ENCODE measurements at regions not wholly inside any gene's neighbourhood (a gene's known extent, or its start where the extent isn't known, plus 50 kb on each side); places are given as distances from the start of the nearest gene placed in this dataset.
"Not testable (repeated sequence)": the region's sequence is repeated elsewhere in the genome, so short reads cannot be mapped to it uniquely, and the experiment has no call there.

- Histone ChIP-seq H3K36me3 (no peaks in the 10 kb centered on the region), H3K4me3 (no peak overlapping the region), H3K27ac (no peak overlapping the region), H3K27me3 (no peaks in the 10 kb centered on the region), H3K4me1 (no peaks in the 10 kb centered on the region), H3K9me3 (no peaks in the 10 kb centered on the region)
- no peak for TF ChIP-seq CTCF (IDR thresholded peaks at IDR 0.05)
- DNase-seq (ENCODE audit: low spot score) = no peak
Observed at GRCh38 chr11:42947405-42947804, 364.4 kb upstream of the API5 start.

- H3K27ac ChIP-seq; H3K4me3 ChIP-seq; H3K4me1 ChIP-seq; DNase-seq (ENCODE audit: low spot score); H3K36me3 ChIP-seq; H3K27me3 ChIP-seq; H3K9me3 ChIP-seq: not testable (repeated sequence)
Observed at GRCh38 chr11:42949738-42950376, 361.9 kb upstream of the API5 start.

GRCh38 chr11:42951266-42951665, 360.5 kb upstream of the API5 start:
- Histone ChIP-seq H3K9me3 (no peaks in the 10 kb centered on the region), H3K4me1 (no peaks in the 10 kb centered on the region), H3K27ac (no peak overlapping the region), H3K36me3 (no peaks in the 10 kb centered on the region), H3K27me3 (no peaks in the 10 kb centered on the region), H3K4me3 (no peak overlapping the region)
- DNase-seq (ENCODE audit: low spot score) = no peak
- TF ChIP-seq CTCF (IDR thresholded peaks at IDR 0.05) = no peak

- Histone ChIP-seq H3K4me3 (no peak overlapping the region), H3K27ac (no peak overlapping the region), H3K4me1 (no peaks in the 10 kb centered on the region), H3K9me3 (peaks cover 0 to under 1% of the 10 kb centered on the region in 2 donors), H3K27me3 (no peaks in the 10 kb centered on the region), H3K36me3 (no peaks in the 10 kb centered on the region)
- TF ChIP-seq CTCF (IDR thresholded peaks at IDR 0.05) = no peak
- no peak for DNase-seq (ENCODE audit: low spot score)
Observed at GRCh38 chr11:42957831-42958230, 354.0 kb upstream of the API5 start.

- H3K4me1 ChIP-seq = no peaks in the 10 kb centered on the region
- DNase-seq (ENCODE audit: low spot score) = no peak
- H3K36me3 ChIP-seq = no peaks in the 10 kb centered on the region
- H3K4me3 ChIP-seq = no peak overlapping the region
- H3K9me3 ChIP-seq = peaks cover 0 to 4% of the 10 kb centered on the region in 2 donors
- no peak overlapping the region for H3K27ac ChIP-seq
- TF ChIP-seq CTCF (IDR thresholded peaks at IDR 0.05) = no peak
- no peaks in the 10 kb centered on the region for H3K27me3 ChIP-seq
Observed at GRCh38 chr11:42958635-42959034, 353.2 kb upstream of the API5 start.

GRCh38 chr11:42960521-42961088, 351.2 kb upstream of the API5 start:
- no peak overlapping the region for H3K4me3 ChIP-seq
- no peak overlapping the region for H3K27ac ChIP-seq
- peaks cover 0 to 4% of the 10 kb centered on the region in 2 donors for H3K9me3 ChIP-seq
- H3K36me3 ChIP-seq = no peaks in the 10 kb centered on the region
- no peak for DNase-seq (ENCODE audit: low spot score)
- no peaks in the 10 kb centered on the region for H3K4me1 ChIP-seq
- no peaks in the 10 kb centered on the region for H3K27me3 ChIP-seq
- no peak for TF ChIP-seq CTCF (IDR thresholded peaks at IDR 0.05)
